ENCODE measurements at regions not wholly inside any gene's neighbourhood (a gene's known extent, or its start where the extent isn't known, plus 50 kb on each side); places are given as distances from the start of the nearest gene placed in this dataset.

DNA sequence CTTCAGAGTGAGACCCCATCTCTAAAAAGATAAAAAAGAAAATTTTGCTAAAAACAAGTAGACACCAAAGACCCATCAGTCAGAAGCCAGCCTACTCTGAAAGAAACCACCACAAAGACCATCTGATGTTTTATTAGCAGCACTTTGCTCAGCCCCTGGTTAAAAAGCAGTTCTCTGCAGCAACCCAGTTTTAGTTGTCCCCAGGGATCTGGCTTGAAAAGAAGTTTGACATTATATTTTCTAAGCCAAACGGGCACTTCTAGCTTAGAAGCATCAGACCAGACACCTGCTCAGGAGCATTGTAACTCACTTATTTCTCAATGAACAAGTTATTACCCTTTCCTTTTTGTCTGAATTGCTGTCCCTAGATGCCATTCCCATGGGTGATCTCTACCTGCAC, 164.2 kb upstream of the ETAA1 start:
- no peak for DNase-seq (ENCODE audit: low spot score)

GRCh38 chr2:67234440-67234839, 162.7 kb upstream of the ETAA1 start:
- DNase-seq (ENCODE audit: low spot score) = peak; percentile 65

DNA sequence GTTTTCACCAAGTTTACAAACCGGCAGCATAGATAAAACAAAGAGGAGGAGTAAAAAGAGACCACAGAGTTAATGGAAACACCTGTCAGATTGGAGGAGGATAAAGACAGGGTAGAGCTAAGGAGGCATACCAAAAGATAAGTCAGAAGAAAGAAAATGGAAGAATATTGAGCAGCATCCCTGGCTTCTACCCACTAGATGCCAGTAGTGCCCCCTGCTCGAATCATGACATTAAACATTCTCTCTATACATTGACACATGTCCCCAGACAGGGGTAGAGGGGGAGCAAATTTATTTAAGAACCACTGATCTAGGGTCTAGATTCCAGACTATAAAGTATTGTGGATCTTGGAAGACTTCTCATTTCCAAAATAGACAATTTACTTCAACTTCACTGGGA, 159.8 kb upstream of the ETAA1 start:
- DNase-seq (ENCODE audit: low spot score) = no peak

GRCh38 chr2:67240507-67240906, 156.6 kb upstream of the ETAA1 start:
- no peak for DNase-seq (ENCODE audit: low spot score)

DNA sequence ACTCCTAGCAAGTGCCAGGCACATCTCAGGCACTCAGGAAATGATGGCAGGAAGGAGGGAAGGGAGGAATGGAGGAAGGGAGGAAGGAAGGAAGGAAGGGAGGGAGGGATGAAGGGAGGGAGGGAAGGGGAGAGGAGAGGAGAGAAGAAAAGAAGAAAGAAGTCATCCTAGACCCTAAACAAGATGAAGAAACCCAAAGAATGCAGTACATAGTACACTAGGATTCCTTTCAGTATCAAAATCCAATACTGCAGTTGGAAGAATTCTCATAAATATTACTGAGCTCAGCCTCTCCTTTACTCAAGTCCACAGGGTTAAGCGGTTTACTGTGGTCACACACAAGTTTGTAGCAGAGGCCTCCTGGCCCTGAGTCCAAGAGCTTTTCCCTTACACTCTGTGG, 155.7 kb upstream of the ETAA1 start:
- DNase-seq (ENCODE audit: low spot score) = no peak

- DNase-seq (ENCODE audit: low spot score) = no peak
These were observed 154.7 kb upstream of the ETAA1 start for GRCh38 chr2:67242456-67242855.

DNA sequence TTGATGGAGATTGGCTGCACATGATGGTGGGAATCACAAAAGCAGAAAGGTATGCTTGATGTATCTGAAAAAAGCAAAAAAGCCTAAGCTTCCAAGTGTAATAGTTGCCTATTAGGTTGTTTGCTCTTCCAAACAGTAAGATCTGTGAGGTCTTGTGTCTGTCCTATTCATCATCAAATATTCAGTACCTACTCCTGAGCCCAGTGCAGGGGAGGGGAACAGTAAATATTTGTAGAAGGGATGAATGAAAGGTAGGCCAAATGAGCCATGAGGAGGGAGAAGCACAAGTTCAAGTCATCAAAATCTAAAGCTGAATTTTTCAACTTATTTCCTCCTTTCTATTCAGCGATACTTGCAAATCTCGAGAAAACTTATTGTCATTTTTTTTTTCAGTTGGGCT, 153.2 kb upstream of the ETAA1 start:
- DNase-seq (ENCODE audit: low spot score) = no peak

- DNase-seq (ENCODE audit: low spot score) = no peak
These were observed 150.3 kb upstream of the ETAA1 start for GRCh38 chr2:67246791-67247190.

DNA sequence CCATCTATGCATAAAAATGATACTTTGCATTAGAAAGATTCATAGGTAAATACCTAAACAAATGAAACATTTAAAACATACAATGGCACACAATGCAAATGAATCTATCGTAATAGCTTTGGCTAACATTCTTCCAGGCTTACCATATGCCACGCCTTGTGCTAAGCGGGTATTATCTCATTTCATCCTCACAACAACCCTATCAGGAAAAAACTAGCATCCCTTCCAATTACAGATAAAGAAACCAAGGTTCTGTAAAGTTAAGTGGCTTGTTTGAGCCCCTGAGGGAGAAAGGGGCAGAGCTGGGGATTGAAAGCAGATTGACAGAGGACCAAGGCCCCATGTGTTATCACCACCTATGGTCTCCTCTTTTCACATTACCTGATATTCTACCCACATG, 145.4 kb upstream of the ETAA1 start:
- no peak for DNase-seq (ENCODE audit: low spot score)

- peak; percentile 5 for DNase-seq (ENCODE audit: low spot score)
These were observed 141.1 kb upstream of the ETAA1 start for GRCh38 chr2:67255933-67256615.

DNA sequence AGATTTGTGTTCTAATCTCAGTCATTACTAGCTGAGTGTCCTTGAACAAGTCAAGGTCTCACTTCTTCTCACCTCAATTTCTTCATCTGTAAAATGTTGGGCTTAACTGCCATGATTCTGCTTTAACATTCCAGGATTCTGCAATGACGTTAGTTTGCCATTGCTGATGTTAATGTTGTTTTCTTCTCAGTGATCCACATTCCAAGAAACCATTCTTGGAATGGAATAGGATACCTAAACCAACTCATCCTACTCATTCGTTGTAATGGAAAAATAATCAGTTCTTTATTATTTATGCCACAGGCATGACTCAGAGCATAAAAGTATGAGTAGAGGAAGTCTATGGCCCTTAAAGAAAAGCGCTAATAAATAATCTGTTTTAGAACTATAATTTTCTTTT, 140.2 kb upstream of the ETAA1 start:
- DNase-seq (ENCODE audit: low spot score) = no peak

DNA sequence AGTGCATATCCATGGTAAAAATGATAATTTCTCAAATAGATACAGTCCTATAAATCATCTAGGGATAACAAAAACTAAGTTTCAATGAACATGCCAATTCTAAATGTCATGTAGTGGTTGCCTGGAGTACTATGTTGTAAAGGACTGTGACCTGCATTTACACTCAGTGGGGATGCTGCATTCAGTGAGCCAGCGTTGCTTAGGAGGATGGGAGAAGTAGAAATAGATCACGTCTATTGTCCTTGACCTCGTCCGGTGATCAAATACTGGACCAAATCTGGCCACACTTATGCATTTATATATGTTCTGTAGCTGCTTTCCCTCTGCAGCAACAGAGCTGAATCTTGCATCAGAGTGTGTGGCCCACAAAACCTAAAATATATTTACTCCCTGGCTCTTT, 139.0 kb upstream of the ETAA1 start:
- DNase-seq (ENCODE audit: low spot score) = no peak

DNA sequence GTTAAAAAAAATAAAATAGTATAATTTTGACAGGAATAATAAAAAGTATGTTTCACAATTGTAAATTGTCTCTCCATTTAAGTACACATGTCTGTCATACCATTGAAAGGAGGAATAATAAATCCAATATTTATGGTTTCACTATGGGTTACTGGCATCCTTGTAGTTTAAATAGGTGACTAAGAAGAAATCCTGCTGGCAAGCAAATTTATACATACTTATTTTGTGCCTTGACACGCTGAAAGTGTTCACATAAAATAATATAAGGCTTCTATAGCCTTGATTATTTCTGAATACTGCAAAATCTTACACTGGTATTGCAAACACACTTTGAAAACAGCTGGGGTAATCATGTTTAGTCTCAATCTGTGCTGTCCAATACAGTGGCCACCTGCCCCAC, 138.3 kb upstream of the ETAA1 start:
- no peak for DNase-seq (ENCODE audit: low spot score)

DNA sequence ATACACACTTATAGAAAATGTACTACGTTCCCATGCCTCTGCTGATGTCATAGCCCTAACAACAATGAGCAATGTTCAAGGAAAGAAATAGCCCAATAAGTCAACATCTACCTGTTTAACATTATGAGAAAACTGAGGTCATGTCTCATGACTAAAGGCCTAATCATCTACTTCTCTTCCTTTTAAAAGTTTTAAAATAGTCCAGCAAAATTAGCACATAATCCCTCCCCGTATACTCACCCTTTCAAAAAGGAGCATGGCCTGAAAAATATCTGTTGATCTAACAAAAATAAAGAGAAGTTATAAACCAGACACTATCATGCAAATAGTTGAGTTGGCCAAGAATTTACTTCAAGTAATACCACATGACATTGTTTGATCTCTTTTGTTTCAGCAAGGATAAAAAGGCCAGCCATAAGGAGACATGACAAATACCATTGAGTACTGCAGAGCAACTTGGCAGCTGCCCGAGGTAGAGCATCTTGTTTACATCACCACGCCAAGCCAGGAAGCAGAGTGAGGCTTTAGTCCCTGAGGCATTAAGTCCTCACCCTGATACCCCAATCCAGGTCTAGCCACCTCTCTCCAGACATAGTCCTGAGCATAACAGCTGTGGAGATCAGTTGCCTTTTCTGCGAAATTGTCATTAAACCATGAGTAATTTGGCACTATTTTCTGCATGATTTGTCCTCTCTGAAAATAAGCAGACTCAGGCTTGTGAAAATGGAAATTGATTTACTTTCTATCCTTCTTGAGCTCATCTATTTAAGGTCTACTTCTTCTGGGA, 137.4 kb upstream of the ETAA1 start:
- DNase-seq (ENCODE audit: low spot score) = peak; percentile 97

GRCh38 chr2:67260343-67261277, 136.5 kb upstream of the ETAA1 start:
- peak; percentile 98 for DNase-seq (ENCODE audit: low spot score)

DNA sequence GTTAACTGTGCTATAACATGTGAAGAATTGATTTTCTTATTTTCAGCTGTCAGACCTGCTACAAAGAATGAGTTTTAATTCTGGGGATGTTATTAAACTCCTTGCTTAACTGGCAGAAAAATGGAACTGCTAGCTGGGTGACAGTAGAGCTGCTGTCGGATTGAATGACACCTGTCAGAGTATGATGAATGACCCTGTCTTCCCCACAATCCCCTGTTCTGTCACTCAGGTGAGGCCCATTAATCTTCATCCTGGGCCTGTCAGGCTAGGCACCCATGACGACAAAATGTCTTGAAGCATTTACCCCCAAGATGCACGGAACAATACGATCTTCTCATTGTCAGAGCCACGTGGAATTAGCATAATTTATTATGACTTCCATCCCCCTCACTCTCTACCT, 129.9 kb upstream of the ETAA1 start:
- DNase-seq (ENCODE audit: low spot score) = no peak

- DNase-seq (ENCODE audit: low spot score) = no peak
These were observed 128.3 kb upstream of the ETAA1 start for GRCh38 chr2:67268797-67269196.

GRCh38 chr2:67272195-67272594, 124.9 kb upstream of the ETAA1 start:
- DNase-seq (ENCODE audit: low spot score) = no peak

- no peak for DNase-seq (ENCODE audit: low spot score)
These were observed 119.7 kb upstream of the ETAA1 start for GRCh38 chr2:67277450-67277849.

- no peak for DNase-seq (ENCODE audit: low spot score)
These were observed 116.0 kb upstream of the ETAA1 start for GRCh38 chr2:67281101-67281500.

DNA sequence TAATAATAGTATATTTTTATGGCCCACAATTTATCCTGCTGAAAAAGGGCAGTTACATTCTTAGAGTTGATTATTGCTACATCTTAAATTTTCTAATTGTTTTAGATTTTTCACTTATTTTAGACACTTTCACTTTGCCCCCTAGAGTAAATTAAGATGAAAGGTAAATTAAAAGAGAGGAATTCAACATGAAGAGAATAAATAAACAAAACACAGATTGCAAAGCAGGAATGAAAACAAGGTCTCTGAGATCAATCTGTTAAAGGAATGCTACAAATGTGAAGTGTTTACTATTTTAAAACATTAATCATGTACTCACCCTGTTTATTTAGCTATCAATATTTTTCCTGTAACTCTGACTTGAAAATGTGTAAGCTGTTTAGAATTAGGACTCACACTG, 113.5 kb upstream of the ETAA1 start:
- no peak for DNase-seq (ENCODE audit: low spot score)

Measured in umbilical cord (tissue), 1 donor.